GM13977 (cell line): ENCODE measurements at regions not wholly inside any gene's neighbourhood (a gene's known extent, or its start where the extent isn't known, plus 50 kb on each side); places are given as distances from the start of the nearest gene placed in this dataset.

Experiments
- DNase-seq: peaks from one replicate; pipeline ENCODE4 v3.0.0; 2012; ENCODE audit warnings: low spot score
- CTCF ChIP-seq: IDR thresholded peaks from 2 replicates; pipeline ENCODE4 v1.5.1; 2012; ENCODE audit warnings: mild to moderate bottlenecking, control low read depth; ENCODE audit not compliant: insufficient read depth; ENCODE audit errors: extremely low read depth, missing control alignments
- in situ Hi-C: fragments of 300-500 bp; cut with MboI; formaldehyde crosslinking; loops from one replicate; pipeline ENCODE4 v1.12.0; 2022; ENCODE audit warnings: low sequenced_read_pairs, low pct_unique_long_range_greater_than_20kb, mixed read lengths, inconsistent platforms; ENCODE audit not compliant: unreplicated experiment

DNA sequence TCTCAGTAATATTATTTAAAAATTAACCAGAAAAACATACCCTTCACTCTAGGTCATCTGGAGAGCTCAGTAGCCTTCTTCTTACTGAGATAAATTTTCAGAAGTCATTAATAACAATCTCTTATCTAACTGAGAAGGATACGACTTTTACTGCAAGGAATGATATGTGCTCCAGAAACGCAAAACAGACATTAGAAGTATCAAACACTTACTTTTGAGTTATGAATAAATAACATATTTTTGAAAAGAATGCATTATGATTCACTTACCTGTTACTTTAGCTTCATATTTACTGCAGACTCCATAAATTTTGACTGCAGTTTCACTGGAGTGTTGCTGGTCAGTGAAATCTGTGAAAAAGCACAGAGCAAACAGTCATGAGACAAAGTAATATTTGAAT lies 668.7 kb upstream of the NRSN1 start:
- DNase-seq: no peak
- in situ Hi-C loops: no loop called here
- no peak for TF ChIP-seq CTCF

- DNase-seq: no peak
- no peak for TF ChIP-seq CTCF
- in situ Hi-C loops: no loop called here
Observed at GRCh38 chr6:23465912-23466311, 660.1 kb upstream of the NRSN1 start.

- DNase-seq: no peak
- in situ Hi-C loops: no loop called here
- no peak for TF ChIP-seq CTCF
Observed at GRCh38 chr6:23477586-23477985, 648.4 kb upstream of the NRSN1 start.

DNA sequence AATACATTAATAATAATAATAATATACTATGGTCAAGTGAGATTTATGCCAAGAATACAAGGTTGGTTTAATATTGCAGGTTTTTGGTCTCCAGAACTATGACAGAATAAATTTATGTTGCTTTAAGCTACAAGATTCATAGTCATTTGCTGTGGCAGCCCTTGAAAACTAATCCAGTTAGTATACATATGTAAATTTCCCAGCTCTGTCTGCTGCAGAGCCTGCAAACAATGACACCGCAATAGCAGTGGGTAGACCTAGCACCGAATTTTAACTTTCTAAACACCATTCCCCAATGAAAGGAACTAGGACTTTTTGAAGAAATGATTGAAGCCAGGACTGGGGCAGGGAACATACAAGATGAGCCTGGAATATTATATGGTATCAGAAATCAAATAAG lies 647.7 kb upstream of the NRSN1 start:
- in situ Hi-C loops: no loop called here
- no peak for DNase-seq
- no peak for TF ChIP-seq CTCF

GRCh38 chr6:23483896-23484295 lies 642.1 kb upstream of the NRSN1 start:
- no peak for DNase-seq
- in situ Hi-C loops: no loop called here
- no peak for TF ChIP-seq CTCF

GRCh38 chr6:23494367-23494766 lies 631.6 kb upstream of the NRSN1 start:
- in situ Hi-C loops: no loop called here
- TF ChIP-seq CTCF: no peak
- DNase-seq: no peak

- no peak for TF ChIP-seq CTCF
- in situ Hi-C loops: no loop called here
- no peak for DNase-seq
Observed at GRCh38 chr6:23498013-23498412, 628.0 kb upstream of the NRSN1 start.
